HG03025 (cell line): ENCODE measurements at regions not wholly inside any gene's neighbourhood (a gene's known extent, or its start where the extent isn't known, plus 50 kb on each side); places are given as distances from the start of the nearest gene placed in this dataset.

Experiments
- ATAC-seq: cut with Tn5 transposase; IDR thresholded peaks from one replicate; pipeline ENCODE4 v1.9.1; 2021; ENCODE audit warnings: mild to moderate bottlenecking, moderate library complexity; ENCODE audit not compliant: unreplicated experiment, low FRiP score

DNA sequence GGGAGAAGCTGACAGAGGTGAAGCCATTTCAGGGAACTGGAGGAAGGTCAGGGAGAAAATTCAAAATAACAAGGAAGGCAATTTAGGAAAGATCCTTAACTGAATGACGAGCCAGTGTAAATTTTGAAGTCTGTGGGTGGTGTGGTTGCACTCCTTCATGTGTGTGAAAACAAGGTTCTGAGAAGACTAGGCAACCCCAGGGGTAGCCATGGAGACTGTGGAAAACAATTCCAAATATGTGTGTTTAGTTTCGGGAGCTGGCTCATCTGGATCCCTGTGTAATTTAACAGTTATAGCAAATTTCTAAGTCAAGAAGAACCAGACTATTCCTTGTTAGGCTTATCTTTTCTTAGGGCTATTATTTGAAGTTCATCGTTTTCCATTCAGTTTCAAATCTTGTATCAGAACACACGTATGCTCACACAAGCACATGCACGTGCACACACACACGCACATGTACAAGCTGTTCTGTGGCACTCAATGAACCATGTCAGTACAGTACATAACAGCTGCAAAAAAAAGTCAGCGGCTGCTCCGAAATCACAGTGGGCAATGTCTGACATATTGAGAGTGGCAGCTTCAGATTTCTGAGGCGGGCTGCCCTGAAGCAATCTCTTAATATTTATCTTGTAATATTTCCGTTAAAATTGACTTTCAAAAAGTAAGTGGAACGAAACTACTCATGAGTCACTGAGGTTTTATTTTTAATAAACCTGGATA lies 411.2 kb downstream of the AEBP2 start:
- no peak for ATAC-seq

DNA sequence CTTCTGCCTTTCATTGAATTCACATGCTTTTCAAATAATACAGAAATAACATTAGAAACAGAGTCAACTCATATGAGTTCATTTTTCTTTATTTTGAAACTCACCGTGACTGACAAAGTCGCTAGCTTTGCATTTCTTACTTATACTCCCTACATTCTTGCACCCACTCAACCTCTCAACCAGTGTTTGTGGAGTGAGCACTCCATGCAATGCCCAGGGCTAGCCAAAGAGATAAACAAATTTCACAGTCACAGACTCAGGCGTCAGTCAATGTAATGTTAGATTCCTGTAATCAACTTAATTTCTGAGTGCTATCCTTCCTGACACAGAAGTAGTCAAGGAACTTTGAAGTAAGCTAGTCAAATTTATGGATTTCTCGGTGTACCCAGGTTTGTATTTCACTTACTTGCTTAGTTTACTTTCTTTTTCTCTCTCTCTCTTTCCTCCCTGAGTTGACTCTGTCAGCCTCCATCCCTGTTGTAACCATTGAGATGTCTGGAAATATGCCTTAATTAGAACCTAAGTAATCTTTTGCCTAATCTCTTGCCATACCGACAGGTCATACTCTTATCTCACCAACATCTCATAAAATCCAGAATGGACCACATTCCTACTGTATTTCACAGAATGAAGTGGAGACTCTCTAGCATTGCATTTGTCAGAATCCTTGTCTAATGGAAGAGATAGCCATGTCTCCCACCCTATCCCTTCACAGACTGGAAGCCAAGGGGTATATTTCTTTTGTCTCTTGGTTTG lies 413.0 kb downstream of the AEBP2 start:
- ATAC-seq = no peak

DNA sequence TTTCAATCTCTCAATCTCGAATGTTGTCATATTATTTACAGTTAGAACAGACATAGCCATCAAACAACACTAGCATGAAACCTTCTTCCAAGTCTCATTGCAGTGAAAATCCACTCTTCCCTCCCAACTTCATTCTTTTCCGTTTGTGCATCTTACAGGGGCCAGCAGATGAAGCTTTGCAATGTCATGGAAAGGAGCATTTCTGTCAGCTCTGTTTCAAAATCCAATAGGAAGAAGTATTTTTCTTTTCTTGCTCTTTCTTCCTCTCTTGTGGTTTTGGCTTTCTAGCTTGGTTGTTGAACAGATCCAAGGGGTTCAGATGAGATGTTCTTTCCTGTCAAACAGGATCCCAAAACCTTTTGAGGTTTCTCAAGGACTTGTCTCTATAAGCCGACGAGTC lies 416.6 kb downstream of the AEBP2 start:
- no peak for ATAC-seq

DNA sequence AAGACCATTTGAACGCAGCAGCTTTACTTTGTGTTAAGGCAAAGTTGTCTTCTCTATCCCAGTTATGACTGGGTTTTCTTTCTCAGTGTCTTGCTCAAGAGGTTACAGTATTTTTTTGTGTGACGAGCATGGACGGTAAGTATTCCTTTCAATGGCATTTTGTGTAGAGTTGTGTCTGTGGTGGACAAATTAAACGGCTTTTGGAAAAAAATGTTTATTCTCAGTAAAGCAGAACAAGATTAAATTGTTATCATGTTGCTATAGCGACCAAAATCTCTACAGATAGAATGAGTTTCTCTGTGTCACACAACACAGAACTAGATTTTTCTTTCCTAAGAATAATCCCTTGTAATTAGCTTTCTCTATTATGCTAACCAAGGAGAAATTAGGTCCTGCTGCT lies 417.1 kb downstream of the AEBP2 start:
- no peak for ATAC-seq

DNA sequence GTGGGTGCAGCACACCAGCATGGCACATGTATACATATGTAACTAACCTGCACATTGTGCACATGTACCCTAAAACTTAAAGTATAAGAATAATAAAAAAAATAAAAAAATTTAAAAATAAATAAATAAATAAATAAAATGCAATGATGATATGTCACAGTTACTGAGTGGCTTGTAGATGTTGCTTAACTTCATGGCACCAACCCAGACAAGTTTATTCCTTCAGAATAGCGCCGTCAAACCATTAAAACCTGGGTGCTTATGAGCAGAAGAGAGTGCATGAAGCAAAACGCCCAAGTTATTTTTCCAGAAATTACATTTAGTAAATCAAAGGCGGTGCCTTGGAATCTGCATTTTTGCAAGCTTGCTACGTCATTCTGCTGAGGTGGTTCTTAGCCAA lies 417.9 kb downstream of the AEBP2 start:
- ATAC-seq = no peak

DNA sequence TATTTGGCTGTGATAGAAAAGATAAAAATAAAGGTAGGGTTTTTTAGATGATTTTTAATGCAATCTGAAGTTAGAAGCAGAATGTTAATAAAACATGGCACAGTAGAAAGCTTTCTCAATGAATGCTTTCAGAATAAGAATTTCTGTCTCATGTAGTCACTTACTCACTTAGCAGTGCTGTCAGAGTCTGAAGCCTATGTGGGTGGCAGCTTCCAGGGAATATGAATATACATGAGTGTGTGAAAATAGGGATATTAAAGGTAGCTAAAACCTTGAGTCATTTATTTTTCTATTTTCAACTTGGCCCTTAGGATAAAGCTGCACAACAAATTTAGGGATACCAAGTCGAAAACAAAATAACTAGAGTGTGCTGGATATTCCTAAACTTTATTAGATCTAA lies 427.9 kb downstream of the AEBP2 start:
- no peak for ATAC-seq

DNA sequence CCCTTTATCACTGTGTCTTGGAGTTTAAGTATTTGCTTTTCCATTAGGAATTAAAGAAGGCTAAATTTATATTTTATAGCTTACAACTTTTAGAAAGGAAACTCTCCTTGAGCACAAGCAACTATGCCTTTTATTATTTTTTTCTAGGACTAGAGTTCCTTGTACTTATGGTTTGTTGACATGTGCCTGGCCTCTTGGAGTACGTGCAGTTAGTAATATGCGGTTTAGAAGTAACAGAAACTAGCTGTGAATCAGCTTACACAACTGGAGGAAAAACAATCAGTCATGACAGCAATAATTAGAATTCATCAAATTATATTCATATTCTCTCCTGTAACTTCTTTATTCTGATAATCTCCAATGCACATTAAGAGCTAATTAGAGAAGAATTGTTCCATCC lies 428.7 kb downstream of the AEBP2 start:
- no peak for ATAC-seq

DNA sequence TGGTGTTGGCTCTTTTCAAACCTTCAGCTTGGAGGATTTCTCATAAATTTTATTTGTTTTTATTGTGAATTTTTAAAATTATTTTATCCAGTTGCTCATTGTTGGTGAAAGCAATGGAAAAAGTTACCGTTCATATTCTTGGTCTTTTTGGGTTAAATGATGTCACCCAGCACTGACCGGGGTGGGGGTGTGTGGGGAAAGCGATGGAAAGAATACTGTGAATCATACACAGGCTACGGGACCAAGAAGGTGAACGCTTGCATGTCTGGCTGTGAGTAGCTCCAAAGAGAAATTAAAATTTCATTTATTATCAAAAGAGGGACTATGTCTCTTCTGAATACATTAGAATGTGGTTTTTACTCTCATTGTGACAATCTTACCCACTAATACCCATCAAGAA lies 430.1 kb downstream of the AEBP2 start:
- no peak for ATAC-seq

DNA sequence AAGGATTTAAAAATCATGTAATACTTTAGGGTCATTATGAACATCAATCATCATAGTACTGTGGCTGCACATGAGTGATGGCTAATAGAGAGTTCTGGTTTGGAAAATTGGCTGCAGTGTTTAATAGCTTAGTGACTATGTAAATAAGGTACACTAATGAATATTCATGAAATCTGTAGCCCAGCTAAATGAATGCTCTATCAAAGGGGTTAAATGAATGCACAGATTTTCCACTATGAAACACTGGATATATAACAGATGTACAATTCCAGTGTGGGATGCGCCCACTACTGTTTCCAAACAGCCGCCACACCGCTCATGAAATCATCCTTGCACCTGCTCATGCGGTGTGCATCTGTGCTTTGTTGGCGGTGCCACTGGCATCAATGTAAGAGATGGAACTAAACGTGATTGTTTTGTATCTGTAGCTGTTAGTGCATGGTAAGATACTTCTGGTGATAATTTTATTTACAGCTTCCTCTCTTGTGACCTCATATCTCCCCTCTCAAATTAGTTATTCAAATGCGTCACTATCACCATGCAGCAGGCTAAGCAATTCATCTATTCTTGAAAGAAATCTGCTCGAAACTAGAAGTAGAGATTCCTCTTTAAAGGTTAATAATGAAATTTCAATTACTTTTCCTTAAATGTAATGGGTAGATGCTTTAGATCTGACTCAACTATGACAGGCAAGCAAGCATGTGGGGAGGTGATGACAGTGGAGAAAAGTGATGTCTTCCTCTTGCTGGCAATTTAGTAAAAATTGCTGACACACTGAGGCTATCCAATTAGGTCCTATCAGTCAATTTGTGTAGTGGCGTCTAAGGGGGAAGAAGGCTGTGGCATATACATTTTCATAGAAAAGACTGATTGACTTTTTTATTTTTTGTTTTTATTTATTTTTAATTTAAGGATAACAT lies 433.6 kb downstream of the AEBP2 start:
- no peak for ATAC-seq

DNA sequence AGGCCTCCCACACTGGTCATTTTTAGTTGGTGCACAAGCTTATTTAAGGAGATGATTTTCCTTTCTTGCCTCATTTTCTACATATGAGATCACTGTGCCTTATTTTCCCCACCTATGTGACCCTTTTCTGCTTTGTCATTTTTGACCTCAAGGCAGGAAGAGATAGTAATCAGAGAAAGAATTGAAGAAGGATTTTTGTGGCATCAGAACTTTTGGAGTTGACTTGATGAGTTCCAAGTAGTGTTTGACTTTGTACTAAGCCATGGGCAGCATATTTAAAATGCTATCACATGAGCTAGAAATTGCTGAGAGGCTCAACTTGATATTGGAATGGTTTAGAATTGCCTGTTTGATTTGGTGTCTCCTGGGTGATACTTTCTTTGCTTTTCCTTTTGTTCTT lies 440.8 kb downstream of the AEBP2 start:
- no peak for ATAC-seq

DNA sequence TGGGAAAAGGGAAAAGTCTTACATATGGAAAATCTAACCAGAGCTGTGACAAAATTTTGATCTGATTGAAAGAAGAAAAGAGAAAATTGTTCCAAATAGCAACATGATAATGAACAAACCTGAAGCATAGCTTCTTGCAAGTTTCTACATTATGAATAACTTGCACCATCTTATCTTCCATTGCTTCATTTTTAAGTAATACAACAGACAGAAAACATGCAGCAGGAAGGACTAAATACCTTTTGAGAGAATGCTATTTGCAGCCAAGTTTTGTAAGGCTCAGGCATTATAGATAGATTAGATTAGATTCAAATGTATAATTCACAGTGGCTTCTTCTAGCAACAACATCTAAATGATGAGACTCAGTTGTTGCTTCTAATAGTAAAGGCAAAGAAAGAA lies 441.4 kb downstream of the AEBP2 start:
- ATAC-seq = no peak

DNA sequence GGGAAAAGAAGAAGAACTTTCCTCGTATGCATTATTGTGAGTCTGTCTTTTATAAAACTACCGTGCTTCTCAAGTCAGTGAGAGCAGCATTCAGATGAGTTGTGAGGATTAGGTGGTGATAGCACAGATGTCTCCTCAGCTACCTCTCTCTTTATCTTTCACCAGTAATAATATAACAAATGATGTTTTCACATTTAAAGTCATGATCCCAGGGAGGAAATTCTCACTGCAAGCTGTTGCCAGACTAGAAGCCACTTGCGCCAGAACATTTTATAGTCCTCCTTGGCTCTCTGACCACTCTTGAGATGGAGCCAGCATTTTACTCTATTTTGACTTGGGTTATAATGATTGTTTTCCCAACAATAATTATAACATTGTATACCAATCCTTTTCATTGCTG lies 443.1 kb downstream of the AEBP2 start:
- no peak for ATAC-seq

DNA sequence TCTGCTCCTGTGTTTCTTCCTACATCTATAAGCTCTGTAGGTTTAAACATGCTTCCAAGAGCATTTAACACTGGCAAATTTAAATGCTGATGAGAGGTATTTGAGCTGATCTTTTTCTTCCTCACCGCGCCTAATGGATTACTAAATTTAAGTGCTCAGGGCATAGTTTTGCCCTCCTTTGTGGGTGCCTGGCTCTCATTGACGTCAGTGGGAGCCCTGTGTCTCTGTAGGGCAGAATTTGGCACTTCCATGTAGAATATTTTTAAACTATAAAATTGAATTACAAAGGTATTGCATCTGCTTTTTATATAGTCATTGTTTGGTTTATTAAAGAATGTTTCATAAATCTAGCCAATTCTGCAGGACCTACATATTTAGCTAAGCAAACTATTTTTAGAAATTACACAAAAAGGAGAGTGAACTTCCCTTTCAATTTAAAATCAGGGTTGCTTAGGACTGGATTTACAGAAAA lies 444.8 kb downstream of the AEBP2 start:
- ATAC-seq = no peak

DNA sequence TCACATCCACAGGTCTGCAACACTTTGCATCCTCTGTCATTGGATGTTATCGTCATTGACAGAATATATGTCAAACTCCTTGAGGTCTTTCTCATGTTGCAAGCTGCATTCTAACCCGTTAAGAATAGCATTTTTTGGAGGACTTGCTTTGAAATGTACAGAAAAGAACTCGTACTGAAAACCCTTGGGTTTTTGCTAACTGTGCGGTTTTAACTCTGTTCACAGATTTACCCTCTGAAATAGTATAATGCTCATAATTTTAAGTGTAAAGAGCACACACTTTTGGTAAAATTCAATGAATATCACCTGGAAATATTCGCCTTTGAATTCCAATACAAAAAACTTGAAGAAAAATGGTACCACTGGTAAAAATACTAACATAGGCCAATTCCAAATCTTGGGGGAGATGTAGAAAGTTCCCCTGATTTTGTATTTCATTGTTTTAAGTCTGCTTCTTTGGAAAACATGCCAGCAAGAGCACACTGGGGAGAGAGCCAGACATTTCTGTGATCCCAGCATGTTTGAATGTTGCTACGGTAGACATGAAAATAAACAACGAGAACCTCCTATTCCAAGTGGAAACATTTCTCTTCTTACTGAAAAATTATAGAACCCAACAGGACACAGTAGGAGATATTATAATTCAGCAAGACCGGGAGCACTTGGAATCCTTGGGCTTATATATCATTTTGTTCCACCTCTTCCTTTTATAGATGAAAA lies 446.0 kb downstream of the AEBP2 start:
- ATAC-seq = no peak

DNA sequence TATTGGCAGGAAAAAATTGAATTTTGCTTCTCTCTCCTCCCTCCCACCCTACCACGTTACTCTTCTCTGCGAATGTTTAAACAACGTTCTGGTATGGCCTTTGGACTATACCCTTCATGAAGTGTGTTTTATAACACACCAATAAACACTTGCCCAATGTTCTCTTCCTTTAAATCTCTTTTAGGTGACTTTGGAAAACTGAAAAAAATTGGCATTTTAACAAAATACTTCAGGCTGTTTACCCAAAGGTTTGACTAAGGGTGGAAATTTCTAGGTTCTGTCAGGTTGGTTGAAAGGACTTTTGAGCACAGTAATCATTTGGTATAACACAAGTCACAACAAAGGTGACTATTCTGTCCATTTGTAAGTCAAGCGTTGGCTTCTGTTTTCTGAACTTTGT lies 446.8 kb downstream of the AEBP2 start:
- no peak for ATAC-seq

DNA sequence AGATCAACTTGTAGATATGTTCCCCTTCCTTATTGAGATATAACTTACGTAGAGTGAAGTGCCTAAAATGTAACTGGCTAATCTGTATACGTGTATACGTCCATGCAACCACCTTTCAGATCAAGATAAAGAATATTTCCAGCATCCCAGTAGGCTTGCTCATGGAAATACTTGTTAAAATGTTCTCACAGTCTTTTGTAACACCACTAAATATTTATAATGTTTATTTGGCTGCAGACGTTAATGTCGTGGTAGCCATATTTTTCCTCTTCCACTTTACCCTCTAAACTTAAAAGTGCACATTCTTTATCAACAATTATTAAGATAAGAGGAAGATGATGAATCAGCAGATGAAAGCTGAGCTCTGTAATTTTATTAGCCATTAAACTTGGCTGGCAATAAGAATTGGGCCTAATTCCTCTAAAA lies 447.4 kb downstream of the AEBP2 start:
- ATAC-seq = no peak

DNA sequence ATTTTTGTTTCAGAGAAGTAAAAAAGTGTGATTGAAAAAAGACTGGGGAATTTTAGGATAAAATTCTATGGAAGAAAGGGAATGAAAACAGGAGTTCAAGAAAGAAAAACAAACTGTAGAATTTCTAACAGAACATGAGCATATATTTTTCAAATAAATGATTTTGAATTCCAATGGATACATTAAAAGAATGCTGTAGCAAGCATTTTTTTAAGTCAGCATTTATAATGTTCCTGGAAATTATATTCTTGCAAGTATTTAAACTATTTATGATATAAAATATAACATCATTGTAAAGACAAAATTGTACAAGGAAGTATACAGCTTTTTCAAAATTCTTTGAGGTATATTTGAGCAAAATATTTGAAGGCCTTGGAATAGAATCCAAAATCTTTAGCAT lies 450.7 kb downstream of the AEBP2 start:
- no peak for ATAC-seq

DNA sequence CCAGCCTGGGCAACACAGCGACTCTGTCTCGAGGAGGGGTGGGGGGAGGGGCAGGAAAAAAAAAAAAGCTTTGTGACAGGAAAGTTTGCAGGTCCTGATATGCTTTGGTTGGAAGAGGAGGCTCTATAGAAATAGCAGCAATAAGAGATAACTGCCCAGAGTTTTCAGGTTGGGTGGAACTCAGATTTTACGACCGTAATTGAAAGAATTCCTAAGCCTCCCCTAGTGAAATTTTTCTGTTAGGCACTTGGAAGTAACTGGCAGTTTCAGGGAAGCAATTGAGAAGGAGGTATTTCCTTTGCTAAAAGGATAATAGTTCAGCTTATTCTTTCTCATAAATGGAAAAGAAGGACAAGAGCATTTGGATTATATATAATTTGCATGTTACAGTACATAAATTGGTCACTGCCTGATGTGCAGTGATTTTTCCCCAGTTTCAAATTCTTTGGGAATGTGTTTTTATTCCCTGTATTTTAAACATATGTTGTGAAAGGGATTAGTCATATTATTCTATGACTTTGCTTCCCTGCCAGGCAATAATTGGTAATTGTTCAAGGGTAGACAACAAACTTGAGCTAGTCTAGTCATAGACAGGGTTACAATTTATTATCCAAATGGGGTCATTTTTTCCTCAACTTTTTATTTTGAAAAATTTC lies 452.8 kb downstream of the AEBP2 start:
- no peak for ATAC-seq

DNA sequence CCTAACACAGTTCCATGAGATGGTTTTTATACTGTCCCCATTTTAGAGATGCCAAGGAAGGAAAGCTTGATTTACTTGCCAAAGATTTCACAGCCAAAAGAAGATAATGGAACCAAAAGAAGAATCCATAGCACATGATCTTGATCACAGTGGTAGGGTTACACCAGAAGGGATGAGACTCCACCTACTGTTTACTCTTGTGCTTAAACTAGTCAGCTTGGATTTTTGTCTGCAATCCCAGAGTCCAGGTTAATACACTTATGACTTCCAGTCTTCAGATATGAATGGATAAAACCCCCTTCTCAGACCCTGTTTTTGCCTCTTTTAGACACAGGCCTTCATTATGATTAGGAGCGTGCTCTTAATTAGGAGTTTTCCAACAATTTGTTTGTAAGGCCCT lies 454.2 kb downstream of the AEBP2 start:
- no peak for ATAC-seq

DNA sequence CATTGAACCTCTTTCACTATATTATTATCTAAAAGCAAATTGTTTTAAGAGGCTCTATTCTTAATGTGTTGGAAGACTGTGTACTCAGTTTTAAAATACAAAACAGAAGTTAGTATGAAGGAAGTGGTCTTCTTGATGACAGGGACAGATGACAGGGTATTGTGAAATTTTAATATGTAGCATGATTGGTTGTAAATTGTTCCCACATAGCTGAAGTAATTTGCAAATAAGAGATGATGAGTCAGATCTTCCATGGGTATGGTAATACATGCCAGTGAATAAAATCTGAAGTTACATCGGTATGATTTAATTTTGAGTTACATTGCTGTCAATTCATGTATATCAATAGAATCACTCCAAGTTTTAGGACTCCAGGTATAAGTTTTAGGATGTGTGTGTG lies 454.8 kb downstream of the AEBP2 start:
- ATAC-seq = no peak
